ENCODE measurements at regions not wholly inside any gene's neighbourhood (a gene's known extent, or its start where the extent isn't known, plus 50 kb on each side); places are given as distances from the start of the nearest gene placed in this dataset.

DNA sequence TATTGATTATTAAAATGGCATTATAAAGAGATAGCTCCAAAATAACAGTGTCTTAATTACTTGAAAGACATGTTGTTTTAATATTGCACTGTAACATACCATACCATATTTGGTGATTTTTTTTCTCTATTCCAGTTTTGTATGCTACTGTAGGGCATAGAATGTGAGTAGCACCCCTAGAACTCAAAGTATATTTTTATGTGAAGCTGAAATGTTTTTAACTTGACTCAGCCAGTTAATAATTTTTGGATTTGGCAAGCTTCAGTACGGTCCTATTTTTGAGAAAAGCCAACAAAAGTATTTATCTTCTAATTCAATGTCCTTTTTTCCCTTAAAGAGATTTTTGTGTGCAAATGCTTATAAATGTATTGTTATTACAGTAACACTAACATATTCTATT, 593.8 kb downstream of the USP25 start:
- ChIA-PET CTCF (no interaction called here), POLR2A (no interaction called here)
- DNase-seq, result no peak
- no peaks in the 10 kb centered on the region for H3K4me1 Mint-ChIP-seq (ENCODE audit: low read depth, unreplicated experiment)
- no peaks in the 10 kb centered on the region for H3K9me3 Mint-ChIP-seq (ENCODE audit: unreplicated experiment)
- no peak overlapping the region for H3K4me3 ChIP-seq (ENCODE audit: low read depth, low read length)
- BruUV-seq (replicated peaks), result no TSS peak
- no peak overlapping the region for H3K4me3 Mint-ChIP-seq (ENCODE audit: unreplicated experiment)
- no peaks in the 10 kb centered on the region for H3K36me3 ChIP-seq (ENCODE audit: control insufficient read depth, insufficient read depth, low read length)
- no peaks in the 10 kb centered on the region for H3K36me3 Mint-ChIP-seq (ENCODE audit: insufficient read depth, unreplicated experiment)
- H3K9me3 ChIP-seq, result no peaks in the 10 kb centered on the region
- intact Hi-C loops (cut with micrococcal nuclease; ENCODE audit: unreplicated experiment), result no loop called here
- H3K27ac Mint-ChIP-seq (ENCODE audit: unreplicated experiment), result no peak overlapping the region
- TF ChIP-seq, protein P1, sequence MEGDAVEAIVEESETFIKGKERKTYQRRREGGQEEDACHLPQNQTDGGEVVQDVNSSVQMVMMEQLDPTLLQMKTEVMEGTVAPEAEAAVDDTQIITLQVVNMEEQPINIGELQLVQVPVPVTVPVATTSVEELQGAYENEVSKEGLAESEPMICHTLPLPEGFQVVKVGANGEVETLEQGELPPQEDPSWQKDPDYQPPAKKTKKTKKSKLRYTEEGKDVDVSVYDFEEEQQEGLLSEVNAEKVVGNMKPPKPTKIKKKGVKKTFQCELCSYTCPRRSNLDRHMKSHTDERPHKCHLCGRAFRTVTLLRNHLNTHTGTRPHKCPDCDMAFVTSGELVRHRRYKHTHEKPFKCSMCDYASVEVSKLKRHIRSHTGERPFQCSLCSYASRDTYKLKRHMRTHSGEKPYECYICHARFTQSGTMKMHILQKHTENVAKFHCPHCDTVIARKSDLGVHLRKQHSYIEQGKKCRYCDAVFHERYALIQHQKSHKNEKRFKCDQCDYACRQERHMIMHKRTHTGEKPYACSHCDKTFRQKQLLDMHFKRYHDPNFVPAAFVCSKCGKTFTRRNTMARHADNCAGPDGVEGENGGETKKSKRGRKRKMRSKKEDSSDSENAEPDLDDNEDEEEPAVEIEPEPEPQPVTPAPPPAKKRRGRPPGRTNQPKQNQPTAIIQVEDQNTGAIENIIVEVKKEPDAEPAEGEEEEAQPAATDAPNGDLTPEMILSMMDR (IDR thresholded peaks at IDR 0.05; ENCODE audit: insufficient read depth in 1 of 2, low read depth in 1 of 2, low read length in 1 of 2, severe bottlenecking in 1 of 2, unreplicated experiment in 1 of 2), result no peak
- H3K4me1 ChIP-seq, result no peaks in the 10 kb centered on the region
- H3K27me3 ChIP-seq (replicated peaks; ENCODE audit: control insufficient read depth, insufficient read depth, low read length), result no peaks in the 10 kb centered on the region
- H3K27me3 Mint-ChIP-seq (ENCODE audit: insufficient read depth, unreplicated experiment), result peaks cover 4% of the 10 kb centered on the region

DNA sequence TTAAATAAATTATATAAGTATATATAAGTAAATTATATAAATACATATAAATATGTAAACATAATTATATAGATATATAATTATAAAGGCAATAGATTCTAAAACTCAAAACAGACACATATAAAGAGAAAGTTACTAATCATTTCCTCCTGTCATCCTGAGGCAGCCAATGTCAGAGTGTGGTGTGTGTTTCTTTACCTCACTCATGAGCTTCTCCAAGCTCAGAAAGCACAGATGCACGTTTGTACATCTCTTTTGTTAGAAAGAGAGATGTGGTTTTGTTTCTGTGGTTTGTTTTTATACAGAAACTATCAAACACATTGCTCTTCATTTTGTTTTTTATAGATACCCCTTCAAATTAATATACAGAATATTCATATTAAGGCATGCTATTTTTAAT, 594.8 kb downstream of the USP25 start:
- H3K4me3 ChIP-seq (ENCODE audit: low read depth, low read length), result no peak overlapping the region
- intact Hi-C loops (cut with micrococcal nuclease; ENCODE audit: unreplicated experiment), result no loop called here
- H3K36me3 ChIP-seq (ENCODE audit: control insufficient read depth, insufficient read depth, low read length), result no peaks in the 10 kb centered on the region
- no peak for DNase-seq
- Mint-ChIP-seq H3K36me3 (ENCODE audit: insufficient read depth, unreplicated experiment) (no peaks in the 10 kb centered on the region), H3K4me1 (ENCODE audit: low read depth, unreplicated experiment) (no peaks in the 10 kb centered on the region), H3K9me3 (ENCODE audit: unreplicated experiment) (no peaks in the 10 kb centered on the region), H3K27ac (ENCODE audit: unreplicated experiment) (no peak overlapping the region), H3K4me3 (ENCODE audit: unreplicated experiment) (no peak overlapping the region), H3K27me3 (ENCODE audit: insufficient read depth, unreplicated experiment) (peaks cover 3% of the 10 kb centered on the region)
- TF ChIP-seq, protein P1 (IDR thresholded peaks at IDR 0.05; ENCODE audit: insufficient read depth in 1 of 2, low read depth in 1 of 2, low read length in 1 of 2, severe bottlenecking in 1 of 2, unreplicated experiment in 1 of 2), result no peak
- no peaks in the 10 kb centered on the region for H3K4me1 ChIP-seq
- H3K9me3 ChIP-seq, result no peaks in the 10 kb centered on the region
- BruUV-seq (replicated peaks), result no TSS peak
- ChIA-PET CTCF (no interaction called here), POLR2A (no interaction called here)
- H3K27me3 ChIP-seq (replicated peaks; ENCODE audit: control insufficient read depth, insufficient read depth, low read length), result no peaks in the 10 kb centered on the region

DNA sequence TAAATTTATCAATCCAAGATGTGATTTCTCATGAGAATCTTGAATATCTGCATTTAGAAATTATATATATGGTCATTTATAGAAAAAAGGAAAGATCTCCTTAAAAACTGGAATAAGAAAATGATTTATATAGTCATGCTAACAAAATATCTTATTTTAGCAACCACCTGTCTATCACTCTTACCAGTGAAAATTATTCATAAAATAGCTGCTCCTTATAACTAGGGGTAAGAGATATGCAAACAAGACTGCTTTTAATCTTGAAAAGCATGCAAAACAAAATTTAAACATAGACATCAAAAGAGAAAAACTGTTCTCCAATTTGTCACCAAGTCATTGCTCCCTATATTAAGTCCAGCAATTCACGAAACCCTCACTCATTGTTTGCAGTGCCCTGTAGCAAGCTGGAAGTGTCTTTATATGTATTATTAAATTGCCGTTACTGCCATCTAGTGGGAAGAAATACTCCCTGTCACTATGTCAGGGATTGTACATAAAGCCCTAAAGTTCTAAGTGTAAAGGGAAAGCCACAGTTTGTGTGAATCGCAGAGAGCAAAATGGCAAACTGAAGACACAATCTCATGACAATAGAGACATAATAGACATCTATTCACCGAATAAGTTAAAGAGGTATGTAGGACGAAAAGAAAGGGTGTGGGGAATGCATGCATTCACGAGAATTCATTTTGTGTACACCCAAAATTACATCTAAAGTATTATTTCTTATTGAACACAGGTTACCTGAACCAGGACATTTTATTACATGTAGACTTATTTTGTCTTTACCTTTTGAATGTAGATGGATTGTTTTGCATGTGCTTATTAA, 600.5 kb downstream of the USP25 start:
- Mint-ChIP-seq H3K4me3 (ENCODE audit: unreplicated experiment) (no peak overlapping the region), H3K36me3 (ENCODE audit: insufficient read depth, unreplicated experiment) (no peaks in the 10 kb centered on the region), H3K4me1 (ENCODE audit: low read depth, unreplicated experiment) (no peaks in the 10 kb centered on the region), H3K27ac (ENCODE audit: unreplicated experiment) (no peak overlapping the region), H3K9me3 (ENCODE audit: unreplicated experiment) (no peaks in the 10 kb centered on the region), H3K27me3 (ENCODE audit: insufficient read depth, unreplicated experiment) (no peaks in the 10 kb centered on the region)
- POLR2A ChIA-PET, result no interaction called here
- BruUV-seq (replicated peaks), result no TSS peak
- intact Hi-C loops (cut with micrococcal nuclease; ENCODE audit: unreplicated experiment), result loop anchor here (1.0 to 5.0 kb wide), 4 partner anchors 136 to 438 kb away; no protein-coding TSS in a partner anchor
- Histone ChIP-seq H3K27me3 (replicated peaks; ENCODE audit: control insufficient read depth, insufficient read depth, low read length) (no peaks in the 10 kb centered on the region), H3K9me3 (no peaks in the 10 kb centered on the region), H3K36me3 (ENCODE audit: control insufficient read depth, insufficient read depth, low read length) (no peaks in the 10 kb centered on the region), H3K4me3 (ENCODE audit: low read depth, low read length) (no peak overlapping the region), H3K4me1 (no peaks in the 10 kb centered on the region)
- TF ChIP-seq, protein P1 (IDR thresholded peaks at IDR 0.05; ENCODE audit: insufficient read depth in 1 of 2, low read depth in 1 of 2, low read length in 1 of 2, severe bottlenecking in 1 of 2, unreplicated experiment in 1 of 2), result peak; percentile 28 to 53
- CTCF ChIA-PET, result interaction anchor here (0.6 to 1.2 kb wide), 4 partner anchors 136 to 248 kb away, joined by 3 to 5 read pairs (median 3); no protein-coding TSS in a partner anchor
- DNase-seq, result peak in 1 of 2 experiments; percentile 60
